SW480 (cell line): ENCODE measurements at regions not wholly inside any gene's neighbourhood (a gene's known extent, or its start where the extent isn't known, plus 50 kb on each side); places are given as distances from the start of the nearest gene placed in this dataset.
"Not testable (repeated sequence)": the region's sequence is repeated elsewhere in the genome, so short reads cannot be mapped to it uniquely, and the experiment has no call there.

Experiments used
- DNase-seq: peaks from one replicate; pipeline ENCODE4 v3.0.0-alpha.2; 2016; ENCODE audit warnings: low spot score

DNA sequence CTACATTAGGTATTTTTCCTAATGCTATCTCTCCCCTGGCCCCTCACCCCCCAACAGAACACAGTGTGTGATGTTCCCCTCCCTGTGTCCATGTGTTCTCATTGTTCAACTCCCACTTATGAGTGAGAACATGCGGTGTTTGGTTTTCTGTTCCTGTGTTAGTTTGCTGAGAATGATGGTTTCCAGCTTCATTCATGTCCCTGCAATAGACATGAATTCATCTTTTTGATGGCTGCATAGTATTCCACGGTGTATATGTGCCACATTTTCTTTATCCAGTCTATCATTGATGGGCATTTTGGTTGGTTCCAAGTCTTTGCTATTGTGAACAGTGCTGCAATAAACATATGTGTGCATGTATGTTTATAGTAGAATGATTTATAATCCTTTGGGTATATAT is 473.3 kb downstream of the TFEC start:
- DNase-seq = not testable (repeated sequence)

DNA sequence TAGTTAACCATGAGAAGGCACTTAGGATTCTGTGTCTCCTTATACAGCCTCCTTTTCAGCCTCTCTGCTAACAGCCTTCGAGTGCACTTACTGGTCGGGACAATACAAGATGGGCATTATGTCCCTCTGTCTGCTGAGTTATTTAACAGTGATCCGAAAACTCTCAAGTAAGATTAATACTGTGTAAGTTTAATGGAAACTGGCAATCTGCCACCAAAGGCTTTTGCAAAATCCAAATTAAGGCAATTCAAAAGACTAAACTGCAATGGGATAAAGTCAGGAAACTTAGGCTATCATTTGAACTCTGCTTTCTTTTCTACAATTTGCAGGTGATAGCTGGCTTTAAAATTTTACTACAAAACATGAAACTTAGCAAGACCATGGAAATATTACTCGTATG is 477.8 kb downstream of the TFEC start:
- no peak for DNase-seq

DNA sequence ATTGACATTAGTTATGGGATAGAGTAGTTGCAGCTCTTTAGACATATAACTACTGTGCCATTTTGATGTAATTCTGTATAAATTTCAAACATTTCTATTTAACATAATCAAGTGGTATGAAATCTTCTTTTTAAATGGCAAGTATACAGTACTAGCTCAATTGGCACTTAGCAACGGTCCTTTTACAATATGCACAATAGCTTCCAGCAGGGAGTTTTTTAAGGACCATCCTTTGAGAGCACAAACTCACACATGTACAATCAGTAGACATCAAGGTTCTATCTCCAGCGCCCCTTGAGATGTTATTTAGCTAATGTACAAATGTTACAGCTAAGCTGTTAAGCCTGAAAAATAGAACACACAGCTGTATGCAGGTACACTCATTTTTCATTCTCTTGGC is 480.7 kb downstream of the TFEC start:
- DNase-seq = no peak

DNA sequence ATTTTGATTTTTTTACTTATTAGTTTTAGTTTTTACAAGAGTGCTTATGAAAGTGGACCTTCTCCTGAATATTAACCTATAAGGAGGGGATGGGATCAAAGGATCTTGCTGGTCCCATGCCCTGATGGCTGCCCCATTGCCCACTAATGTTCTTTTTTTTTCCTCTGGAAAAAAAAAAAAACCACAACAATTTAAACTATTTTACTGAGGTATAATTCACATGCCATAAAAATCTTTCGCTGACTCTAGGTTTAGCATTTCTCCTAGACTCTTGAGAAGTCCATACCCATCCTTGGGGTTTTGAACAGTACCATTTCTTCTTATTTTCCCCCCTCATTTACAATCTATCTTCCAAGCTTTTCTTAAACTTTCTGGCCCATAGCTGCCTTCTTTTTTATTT is 481.8 kb downstream of the TFEC start:
- DNase-seq = no peak

DNA sequence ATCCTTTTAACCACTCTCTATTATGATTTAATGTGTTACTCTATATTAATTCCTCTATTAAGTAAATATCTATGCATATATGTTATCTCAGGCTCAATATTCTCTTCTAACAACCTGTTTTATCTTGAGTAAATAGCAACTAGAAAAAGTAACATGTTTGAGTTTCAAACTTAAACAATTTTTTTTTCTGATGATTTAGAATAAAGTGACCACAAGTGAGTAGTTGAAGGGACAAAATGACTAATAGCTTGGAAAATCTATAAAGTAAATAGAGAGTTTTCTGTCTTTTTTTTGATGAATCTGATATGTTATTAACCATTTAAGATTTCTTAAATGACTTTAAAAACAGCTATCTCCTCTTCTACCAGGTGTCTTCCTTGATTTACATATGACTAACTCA is 483.8 kb downstream of the TFEC start:
- no peak for DNase-seq

DNA sequence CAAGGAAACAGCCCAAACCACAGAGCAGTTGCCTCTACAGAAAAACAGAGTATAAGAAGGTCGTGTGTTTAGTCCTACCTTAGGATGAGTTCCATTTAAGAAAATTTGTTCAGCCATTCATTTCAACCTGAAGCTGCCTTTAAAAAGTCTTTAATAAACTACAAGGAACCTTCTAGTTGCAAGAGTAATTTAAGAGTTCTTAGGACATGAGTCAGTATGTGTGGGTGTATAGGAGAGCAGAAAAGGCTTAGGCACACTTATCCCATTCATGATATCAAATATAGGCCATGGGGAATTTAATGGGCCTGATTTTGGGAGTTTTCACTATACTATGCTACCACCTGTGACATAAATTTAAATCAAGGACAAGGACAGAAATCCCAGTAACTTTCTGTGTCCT is 496.8 kb downstream of the TFEC start:
- DNase-seq = no peak

DNA sequence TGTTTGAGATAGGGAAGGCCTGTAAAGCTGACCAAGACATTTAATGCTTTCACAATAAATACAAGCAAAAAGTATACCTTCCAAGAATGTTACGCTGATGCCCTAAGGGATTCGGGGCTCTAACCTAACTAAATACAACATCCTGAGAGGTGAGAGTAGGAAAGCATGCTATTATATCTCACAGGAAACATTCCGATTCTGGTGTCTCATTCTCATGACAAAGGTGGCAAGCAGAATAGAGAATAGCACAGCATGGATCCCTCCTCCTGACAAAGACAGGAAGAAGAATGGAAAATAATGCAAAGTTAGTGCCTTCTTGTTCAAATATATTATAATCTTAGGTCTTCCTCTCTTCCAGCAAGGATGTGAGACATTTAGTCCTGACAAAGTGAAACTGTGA is 504.3 kb downstream of the TFEC start:
- DNase-seq = no peak

DNA sequence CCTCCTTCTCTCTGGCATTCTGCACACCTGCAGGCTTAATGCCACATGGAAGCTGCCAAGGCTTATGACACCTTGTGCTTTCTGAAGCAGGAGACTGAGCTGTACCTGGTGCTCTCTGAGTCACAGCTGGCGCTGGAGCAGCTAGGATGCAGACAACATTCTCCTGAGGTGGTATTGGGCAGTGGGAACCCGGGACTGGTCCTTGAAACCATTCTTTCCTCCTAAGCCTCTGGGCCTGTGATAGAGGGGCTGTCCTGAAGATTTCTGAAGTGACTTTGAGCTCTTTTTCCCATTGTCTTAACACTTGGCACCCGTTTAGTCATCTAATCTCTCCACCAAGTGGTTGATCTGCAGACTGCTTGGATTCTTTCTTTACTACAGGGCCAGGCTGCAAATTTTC is 508.4 kb downstream of the TFEC start:
- DNase-seq = no peak

DNA sequence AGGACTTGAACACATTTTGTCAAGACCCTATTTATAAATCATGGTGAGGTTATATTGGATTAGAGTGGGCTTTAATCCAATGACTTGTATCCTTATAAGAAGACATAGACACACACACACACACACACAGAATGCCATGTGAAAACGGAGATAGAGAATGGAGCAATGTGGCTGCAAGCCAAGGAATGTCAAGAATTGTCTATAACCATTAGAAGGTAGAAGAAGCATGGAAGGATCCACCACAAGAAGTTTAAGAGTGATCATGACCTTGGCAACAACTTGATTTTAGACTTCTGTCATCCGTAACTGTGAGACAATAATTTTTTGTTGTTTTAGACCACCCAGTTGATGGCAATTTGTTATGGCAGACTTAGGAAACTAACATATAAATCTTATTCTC is 514.2 kb downstream of the TFEC start:
- DNase-seq = no peak

DNA sequence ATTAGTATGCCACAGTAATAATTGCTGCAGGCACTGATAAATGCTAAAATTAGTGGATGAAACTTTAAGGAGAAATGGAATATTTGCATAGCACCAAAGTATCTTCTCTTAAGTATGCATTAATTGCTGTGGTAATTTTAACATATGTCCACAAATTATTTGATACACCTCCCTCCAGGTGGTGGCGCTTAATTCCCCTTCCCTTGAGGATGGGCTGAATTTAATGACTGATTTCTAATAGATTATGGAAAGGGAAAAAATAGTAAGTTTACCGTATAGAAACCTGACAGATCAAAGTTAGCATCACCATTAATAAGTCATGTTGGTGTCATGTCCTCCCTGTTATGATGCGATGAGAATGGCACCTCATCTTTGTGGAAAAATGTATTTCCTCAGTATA is 519.2 kb downstream of the TFEC start:
- DNase-seq = no peak

DNA sequence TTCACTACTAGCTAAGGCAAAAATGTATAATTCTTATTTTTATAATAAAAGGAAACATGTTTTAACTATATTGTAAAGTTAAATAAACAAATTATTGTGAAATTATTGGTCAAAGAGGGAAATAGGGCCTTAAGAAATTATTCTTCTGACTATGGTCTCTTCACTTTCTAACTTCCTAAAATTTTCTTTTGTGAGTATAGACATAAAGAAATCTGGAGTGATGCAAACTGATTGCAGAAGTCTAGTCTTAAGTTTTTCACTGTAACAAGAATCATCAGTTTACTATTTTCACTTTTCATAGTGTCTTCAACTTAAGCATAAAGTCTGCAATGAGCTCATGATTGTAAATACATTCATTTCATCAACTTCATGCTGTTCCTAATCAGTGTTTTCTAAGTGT is 525.4 kb downstream of the TFEC start:
- no peak for DNase-seq

DNA sequence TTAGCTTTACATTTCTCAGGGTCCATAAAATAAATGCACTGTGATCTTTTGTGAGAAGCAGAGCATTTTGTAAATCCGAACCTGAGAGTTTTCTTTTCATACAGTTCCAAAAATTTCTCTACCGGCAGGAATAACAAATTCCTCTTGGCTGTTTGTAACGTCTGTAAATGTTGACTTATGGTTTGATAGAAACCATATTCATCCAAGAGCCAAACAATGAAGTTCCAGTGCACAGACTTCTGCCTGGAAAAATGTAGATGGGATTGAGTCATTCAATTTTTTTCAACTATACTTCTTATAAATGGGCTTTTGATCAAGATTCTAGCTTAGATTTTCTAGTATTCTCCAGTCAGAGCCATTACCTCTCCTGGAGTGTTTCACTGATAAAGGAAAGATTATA is 530.6 kb downstream of the TFEC start:
- DNase-seq = no peak

DNA sequence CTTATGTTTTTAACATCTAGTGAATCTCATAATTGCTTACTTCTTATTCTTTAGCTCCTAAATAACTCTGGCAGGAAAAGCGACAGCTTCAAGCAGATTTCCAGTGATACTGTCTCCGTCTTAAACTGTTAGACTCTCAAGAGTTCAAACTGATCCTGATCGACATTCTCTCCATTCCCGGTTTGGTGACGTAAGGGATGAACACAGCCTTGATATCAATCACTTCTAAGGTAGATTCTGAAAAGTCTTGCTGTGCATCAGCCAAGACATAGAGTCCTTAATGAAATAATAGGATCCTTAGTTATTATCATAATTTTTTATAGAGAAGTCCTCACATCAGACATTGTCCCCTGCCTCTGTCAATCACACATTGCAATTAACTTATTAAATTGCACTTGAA is 534.6 kb downstream of the TFEC start:
- no peak for DNase-seq

DNA sequence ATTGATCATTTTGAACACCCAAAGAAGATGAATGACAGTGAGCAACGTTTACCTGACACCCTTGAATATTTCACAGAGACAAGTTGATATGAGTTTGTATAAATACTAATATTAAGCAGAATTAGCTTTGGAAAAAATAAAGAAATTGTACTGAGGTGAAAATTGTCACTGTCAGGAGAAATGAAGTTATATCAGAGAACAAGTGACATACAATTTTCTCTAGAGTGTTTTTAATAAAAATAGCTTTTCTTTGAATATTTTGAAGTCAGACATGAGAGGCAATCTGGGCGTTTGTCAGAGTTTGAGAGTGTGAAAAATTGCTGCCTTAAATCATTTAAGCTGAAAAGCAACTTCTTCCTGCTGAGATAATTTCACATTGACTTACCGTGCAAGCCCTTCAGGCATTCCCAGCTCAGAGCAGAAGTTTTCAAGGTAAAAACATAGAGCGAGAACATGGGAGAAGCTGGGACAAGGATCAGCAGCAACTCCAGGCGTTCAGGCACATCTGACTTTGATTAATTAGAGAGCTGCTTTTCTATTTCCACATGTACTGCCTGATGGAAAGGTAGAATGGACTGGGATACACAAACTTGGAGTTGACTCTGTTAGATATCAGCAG is 535.9 kb downstream of the TFEC start:
- DNase-seq = no peak

DNA sequence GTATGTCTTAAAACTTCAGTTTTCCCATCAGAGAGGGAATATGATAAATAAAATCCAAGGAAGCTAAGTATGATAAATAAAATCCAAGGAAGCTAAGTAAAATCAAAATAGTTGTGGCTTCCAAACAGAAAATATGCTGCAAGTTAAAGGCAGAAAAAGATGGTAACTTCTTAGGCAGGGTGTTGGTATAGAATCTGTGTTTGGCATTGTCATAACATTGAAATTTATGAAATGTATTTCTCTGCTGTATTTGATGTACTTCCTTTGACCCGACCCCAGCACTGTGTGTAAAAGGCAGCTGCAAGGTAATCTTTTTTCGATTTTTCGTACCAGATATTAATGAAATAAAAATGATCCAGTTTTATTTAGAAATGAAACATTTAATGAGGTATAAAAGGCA is 537.2 kb downstream of the TFEC start:
- no peak for DNase-seq

DNA sequence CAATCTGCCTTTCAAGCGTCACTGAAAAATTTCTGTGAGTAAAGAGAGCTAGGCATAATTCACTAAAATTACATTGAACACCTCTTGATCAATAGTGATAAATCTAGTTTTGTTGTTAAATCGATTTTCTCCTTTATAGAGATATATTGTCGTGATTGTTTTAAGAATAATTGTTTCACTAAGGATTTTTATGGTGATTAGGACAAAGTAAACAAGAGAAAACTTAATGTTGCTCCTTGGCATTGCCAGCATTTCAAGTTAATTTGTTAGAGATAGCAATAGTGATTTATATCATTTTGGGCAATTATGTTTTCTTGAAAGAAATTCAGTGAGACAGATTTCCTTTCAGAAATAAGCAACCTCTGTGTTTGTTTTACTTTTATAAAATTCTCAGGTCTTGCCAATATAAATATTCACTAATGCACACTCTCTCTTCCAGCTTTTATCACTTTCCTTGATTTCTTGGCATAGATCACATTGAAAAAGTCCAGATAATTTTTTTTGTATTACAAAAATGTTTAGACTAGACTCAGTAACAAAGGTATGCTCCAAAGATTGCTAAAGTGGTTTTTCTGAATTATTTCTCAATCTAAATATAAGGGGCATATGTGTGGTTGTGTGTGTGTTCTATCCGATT is 538.7 kb downstream of the TFEC start:
- no peak for DNase-seq

DNA sequence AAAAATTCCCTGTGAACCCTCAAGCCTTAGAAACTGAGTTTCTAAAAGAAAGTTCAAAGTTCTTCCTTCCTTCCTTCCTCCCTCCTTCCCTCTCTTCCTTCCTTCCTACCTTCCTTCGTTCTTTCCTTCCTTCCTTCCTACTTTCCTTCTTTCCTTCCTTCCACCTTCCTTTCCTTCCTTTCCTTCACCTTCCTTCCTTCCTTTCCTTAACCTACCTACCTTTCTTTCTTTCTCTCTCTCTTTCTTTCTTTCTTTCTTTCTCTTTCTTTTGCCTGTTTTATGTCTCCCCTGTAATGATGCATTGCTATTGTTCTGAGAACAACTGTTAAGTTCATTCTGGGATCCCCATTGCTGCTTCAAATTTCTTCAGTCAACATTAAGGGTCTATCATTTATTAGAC is 551.1 kb downstream of the TFEC start:
- DNase-seq = no peak

DNA sequence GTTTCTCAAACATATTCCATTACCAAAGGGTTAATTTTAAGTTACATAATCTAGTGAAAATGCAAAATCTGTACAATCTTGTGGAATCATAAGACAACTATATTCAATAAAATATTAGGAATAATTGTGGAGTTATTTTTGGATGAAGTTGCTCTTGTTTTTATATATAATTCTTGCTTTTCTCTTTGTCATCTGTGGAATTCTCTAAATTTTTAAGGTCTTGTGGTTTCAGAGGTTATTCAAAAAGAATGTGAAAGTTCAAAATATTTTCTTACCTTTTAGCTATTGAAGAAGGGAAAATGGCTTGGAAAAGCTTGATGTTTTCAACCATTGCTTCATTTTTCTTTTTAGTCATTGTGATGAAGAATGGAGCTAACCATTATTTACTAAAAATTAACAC is 552.1 kb downstream of the TFEC start:
- no peak for DNase-seq

DNA sequence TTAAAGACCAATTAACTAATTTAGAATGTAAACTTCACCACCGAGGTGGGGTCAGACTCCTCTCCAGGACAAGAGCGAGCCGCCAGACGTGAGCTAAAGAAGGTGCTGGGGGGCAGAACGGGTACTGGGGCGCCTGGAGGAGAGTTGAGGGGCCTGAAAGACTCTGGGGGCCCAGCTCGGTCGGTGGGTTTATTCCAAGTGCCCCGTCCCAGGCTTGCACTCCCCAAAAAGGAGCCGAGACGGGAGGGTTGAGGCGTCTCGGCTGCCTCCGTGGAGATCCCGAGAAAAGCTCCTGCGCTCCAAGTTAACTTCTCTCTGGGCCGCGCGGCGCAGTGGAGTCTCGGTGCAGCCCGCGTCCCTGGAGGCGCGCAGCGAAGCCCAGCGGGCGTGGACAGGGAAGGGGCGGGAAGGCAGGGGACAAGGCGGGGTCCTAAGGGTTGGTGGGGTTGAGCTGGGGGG is 553.3 kb downstream of the TFEC start:
- no peak for DNase-seq

DNA sequence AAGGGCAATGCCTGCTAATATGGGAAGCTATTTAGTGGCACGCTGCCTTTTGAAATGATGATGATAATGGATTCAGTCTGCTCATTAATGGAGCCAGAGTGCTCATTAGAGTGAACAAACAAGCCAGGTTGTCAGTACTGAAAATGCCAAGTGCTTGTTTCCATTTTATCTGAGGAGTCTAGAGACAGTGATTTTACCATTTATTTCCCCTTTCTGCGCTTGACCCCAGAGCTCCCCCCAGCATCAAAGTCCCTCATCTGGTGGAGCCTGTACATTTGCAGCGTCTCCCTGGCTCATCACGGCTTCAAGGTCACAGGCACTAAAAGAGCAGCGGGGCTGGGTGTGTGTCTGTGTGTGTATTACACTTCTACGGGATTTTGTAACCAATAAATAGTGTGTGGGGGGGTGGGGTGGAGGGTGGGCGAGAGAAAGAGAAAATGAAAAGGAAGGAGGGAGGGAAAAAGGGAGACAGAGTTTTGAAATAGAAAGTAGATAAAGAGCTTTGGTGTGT is 553.8 kb downstream of the TFEC start:
- DNase-seq = no peak

DNA sequence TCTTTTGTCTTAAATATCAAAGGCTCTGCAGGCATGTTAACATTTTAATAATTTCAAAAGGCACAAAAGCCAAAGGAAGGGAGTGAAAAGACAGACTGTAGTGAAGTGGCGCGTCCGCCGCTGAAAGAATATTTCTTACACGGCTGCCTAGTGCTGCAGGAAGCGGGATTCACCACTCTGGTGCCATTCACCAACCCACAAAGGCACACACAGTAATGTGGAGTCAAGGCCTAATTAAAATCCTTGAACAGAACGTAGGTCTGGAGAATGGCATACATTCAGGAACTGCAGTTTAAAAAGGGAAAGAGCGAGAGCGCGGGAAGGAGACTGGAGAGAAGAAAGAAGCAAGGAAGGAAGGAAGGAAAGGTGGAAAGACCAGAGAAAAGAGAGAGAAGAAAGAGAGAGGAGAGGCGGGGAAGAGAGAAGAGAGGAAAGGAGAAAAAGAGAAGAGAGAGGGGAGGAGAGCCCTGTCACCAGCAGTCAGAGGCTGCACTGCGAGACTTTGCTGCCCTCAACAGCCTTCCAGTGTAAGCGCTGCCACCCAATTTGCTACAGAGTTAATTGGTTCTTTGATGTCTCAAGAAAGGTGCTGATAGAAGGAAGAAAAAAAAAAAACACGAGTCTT is 554.0 kb downstream of the MDFIC start:
- DNase-seq = no peak

DNA sequence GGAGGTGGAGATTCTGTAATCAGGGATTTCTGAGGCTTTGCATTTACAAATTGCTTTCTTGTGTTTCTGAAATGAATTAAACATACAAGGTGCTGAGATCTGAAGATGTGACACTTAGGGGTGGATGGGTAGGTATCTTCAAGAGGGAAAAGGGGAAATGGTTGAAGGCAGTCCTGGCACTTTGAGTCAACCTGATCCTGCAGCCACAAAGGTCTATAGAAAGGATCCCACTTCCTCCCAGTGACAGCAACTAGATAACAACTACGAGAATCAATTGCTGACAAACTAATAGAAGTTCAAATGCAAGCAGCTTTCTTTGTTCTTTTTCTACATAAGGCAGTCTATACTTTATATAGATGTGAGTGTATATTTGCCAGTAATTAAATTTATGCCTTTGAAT is 553.3 kb downstream of the MDFIC start:
- DNase-seq = no peak

DNA sequence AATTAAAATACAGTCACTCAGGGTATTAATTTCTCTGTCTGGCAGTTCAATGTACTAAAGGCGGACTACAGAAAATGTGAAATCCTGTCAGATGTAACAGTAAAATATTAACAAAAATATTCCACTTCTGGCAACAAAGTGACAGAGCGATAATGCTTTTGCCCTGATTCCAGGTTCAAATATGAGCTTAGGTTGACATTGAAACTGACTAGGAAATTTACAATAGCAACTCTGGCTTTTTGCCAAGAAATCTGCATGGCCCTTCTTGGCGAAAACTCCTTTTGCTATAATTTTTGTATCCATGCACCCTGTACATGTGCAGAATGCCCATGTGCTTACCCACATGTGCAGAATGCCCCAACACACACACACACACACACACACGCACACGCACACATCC is 552.2 kb downstream of the MDFIC start:
- no peak for DNase-seq

DNA sequence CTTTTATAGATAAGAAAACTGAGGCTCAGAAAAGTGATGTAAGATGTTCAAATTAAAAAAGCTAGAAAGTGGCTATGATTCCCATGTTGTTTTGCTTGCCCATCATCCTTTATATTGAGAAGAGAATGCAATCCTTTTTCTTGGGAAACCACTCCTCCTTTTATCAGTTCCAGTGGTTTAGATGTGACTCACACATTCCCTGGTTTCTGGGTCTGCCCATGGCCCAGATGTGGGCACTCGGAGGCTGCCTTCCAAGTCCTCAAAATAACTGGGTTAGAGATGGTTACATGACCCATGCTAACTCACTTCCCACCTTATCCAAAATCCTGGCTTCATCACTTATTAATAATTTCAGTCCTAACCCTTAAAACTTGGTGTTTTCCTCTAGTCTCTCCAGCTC is 550.0 kb downstream of the MDFIC start:
- no peak for DNase-seq
